ENCODE measurements at regions not wholly inside any gene's neighbourhood (a gene's known extent, or its start where the extent isn't known, plus 50 kb on each side); places are given as distances from the start of the nearest gene placed in this dataset.

DNA sequence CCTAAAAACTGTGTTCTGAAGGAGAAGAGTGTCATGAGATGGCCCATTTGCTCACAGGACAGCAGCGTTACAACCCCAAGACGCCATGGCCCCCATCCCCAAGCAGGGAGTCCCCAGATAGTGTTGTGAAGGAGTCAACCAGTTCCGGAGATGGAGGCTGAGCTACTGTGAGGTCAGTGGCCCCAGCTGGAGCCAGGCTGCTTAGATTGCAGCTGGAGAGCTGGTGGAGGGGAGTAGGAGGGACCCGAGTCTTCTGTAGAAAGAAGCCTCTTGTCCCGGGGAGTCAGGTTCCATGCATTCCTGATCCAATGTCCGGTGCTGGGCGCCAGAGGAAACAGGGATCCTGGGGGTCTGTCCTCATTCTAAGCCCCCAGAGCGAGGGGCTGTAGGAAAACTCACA is 93.5 kb upstream of the SIM2 start:
- no peaks in the 10 kb centered on the region for H4K20me1 ChIP-seq (ENCODE audit: insufficient read depth)
- POLR2A ChIA-PET, result no interaction called here
- H2AFZ ChIP-seq (ENCODE audit: low read depth, low read length, poor library complexity, severe bottlenecking), result no peak overlapping the region
- H3K4me3 ChIP-seq (replicated peaks in 1 of 2; ENCODE audit: low read depth in 1 of 2, low read length in 2 of 2), result no peak overlapping the region
- H3K36me3 ChIP-seq (ENCODE audit: control insufficient read depth in 1 of 2, insufficient read depth in 2 of 2, low read length in 2 of 2), result no peaks in the 10 kb centered on the region
- H3K4me1 ChIP-seq (ENCODE audit: control insufficient read depth in 1 of 2, insufficient read depth in 2 of 2, low read length in 2 of 2), result no peaks in the 10 kb centered on the region
- no peaks in the 10 kb centered on the region for H3K27me3 ChIP-seq (ENCODE audit: insufficient read depth, low read length)
- RAD21 ChIA-PET (ENCODE audit: low non-redundant PET in 1 of 2, low total read pairs in 2 of 2, uncharacterized antibody in 2 of 2, unreplicated experiment in 2 of 2), result no interaction called here
- no peak overlapping the region for H3K27ac ChIP-seq (ENCODE audit: low read depth, low read length)
- intact Hi-C loops (cut with micrococcal nuclease), result no loop called here
- H3K9ac ChIP-seq (ENCODE audit: low read length), result no peak overlapping the region
- no peaks in the 10 kb centered on the region for H3K9me3 ChIP-seq (ENCODE audit: control insufficient read depth in 1 of 2, insufficient read depth in 1 of 2, low read depth in 1 of 2, low read length in 2 of 2)
- BruUV-seq (replicated peaks), result no TSS peak
- H3K79me2 ChIP-seq (ENCODE audit: insufficient read depth, low read length), result no peaks in the 10 kb centered on the region
- ATAC-seq (no peak), DNase-seq (ENCODE audit: low read depth, low spot score) (no peak)
- H3K9me2 ChIP-seq (ENCODE audit: insufficient read depth), result no peaks in the 10 kb centered on the region
- H3K4me2 ChIP-seq (ENCODE audit: low read length), result no peak overlapping the region
- no peak for TF ChIP-seq ZFX (IDR thresholded peaks at IDR 0.05)
- TF ChIP-seq POLR2AphosphoS5 (IDR thresholded peaks at IDR 0.05; ENCODE audit: low read depth, low read length), result no peak
- no peak for TF ChIP-seq SRF (IDR thresholded peaks at IDR 0.05; ENCODE audit: low read depth)
- TF ChIP-seq YY1 (IDR thresholded peaks at IDR 0.05; ENCODE audit: extremely low read depth, insufficient replicate concordance, low read depth, low read length), result no peak
- no peak for TF ChIP-seq EZH2 (IDR thresholded peaks at IDR 0.05)
- TF ChIP-seq, protein P1, sequence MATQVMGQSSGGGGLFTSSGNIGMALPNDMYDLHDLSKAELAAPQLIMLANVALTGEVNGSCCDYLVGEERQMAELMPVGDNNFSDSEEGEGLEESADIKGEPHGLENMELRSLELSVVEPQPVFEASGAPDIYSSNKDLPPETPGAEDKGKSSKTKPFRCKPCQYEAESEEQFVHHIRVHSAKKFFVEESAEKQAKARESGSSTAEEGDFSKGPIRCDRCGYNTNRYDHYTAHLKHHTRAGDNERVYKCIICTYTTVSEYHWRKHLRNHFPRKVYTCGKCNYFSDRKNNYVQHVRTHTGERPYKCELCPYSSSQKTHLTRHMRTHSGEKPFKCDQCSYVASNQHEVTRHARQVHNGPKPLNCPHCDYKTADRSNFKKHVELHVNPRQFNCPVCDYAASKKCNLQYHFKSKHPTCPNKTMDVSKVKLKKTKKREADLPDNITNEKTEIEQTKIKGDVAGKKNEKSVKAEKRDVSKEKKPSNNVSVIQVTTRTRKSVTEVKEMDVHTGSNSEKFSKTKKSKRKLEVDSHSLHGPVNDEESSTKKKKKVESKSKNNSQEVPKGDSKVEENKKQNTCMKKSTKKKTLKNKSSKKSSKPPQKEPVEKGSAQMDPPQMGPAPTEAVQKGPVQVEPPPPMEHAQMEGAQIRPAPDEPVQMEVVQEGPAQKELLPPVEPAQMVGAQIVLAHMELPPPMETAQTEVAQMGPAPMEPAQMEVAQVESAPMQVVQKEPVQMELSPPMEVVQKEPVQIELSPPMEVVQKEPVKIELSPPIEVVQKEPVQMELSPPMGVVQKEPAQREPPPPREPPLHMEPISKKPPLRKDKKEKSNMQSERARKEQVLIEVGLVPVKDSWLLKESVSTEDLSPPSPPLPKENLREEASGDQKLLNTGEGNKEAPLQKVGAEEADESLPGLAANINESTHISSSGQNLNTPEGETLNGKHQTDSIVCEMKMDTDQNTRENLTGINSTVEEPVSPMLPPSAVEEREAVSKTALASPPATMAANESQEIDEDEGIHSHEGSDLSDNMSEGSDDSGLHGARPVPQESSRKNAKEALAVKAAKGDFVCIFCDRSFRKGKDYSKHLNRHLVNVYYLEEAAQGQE (IDR thresholded peaks at IDR 0.05; ENCODE audit: low read depth), result no peak
- TF ChIP-seq JUND (IDR thresholded peaks at IDR 0.05), result no peak
- no peak for TF ChIP-seq EZH2phosphoT487 (IDR thresholded peaks at IDR 0.05; ENCODE audit: borderline replicate concordance)
- TF ChIP-seq ZNF274 (IDR thresholded peaks at IDR 0.05; ENCODE audit: low read depth, low read length), result no peak
- TF ChIP-seq EGR1 (IDR thresholded peaks at IDR 0.05; ENCODE audit: low read depth), result no peak
- no peak for TF ChIP-seq CEBPB (IDR thresholded peaks at IDR 0.05; ENCODE audit: low read depth)
- TF ChIP-seq, protein P2, sequence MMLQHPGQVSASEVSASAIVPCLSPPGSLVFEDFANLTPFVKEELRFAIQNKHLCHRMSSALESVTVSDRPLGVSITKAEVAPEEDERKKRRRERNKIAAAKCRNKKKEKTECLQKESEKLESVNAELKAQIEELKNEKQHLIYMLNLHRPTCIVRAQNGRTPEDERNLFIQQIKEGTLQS (IDR thresholded peaks at IDR 0.05), result no peak
- TF ChIP-seq CBX3 (IDR thresholded peaks at IDR 0.05; ENCODE audit: low read depth), result no peak
- CTCF ChIA-PET, result no interaction called here
